Vagina (tissue), 2 donors: ENCODE measurements at regions not wholly inside any gene's neighbourhood (a gene's known extent, or its start where the extent isn't known, plus 50 kb on each side); places are given as distances from the start of the nearest gene placed in this dataset.

Experiments
- CTCF ChIP-seq, 3 experiments: fragments of 450-650 bp in 2 of 3; fragments of 200-600 bp in 1 of 3; sonication (generic) in 1 of 3; IDR thresholded peaks; one replicate each; pipeline ENCODE4 v1.5.1; 2017 to 2019; ENCODE audit warnings: antibody characterized with exemption in 3 of 3, mild to moderate bottlenecking in 2 of 3, moderate library complexity in 2 of 3
- POLR2A ChIP-seq, 2 donors: fragments of 450-650 bp; IDR thresholded peaks; one replicate each; pipeline ENCODE4 v1.6.1; 2017; ENCODE audit warnings: antibody characterized with exemption in 2 of 2, mild to moderate bottlenecking in 2 of 2, moderate library complexity in 2 of 2
- POLR2AphosphoS5 ChIP-seq, 2 donors: sonication (generic); formaldehyde crosslinking; IDR thresholded peaks; one replicate each; pipeline ENCODE4 v1.9.0; 2017; ENCODE audit warnings: antibody characterized with exemption in 2 of 2, mild to moderate bottlenecking in 2 of 2, low read depth in 1 of 2; ENCODE audit not compliant: insufficient read depth in 1 of 2

- no peak for TF ChIP-seq CTCF (IDR thresholded peaks at IDR 0.05)
- no peak for TF ChIP-seq POLR2A (IDR thresholded peaks at IDR 0.05)
- TF ChIP-seq POLR2AphosphoS5 (IDR thresholded peaks at IDR 0.05; ENCODE audit: insufficient read depth in 1 of 2, low read depth in 1 of 2), result no peak
Measured at GRCh38 chr10:35699848-35700486, 57.9 kb upstream of the FZD8 start.
